ENCODE measurements at regions not wholly inside any gene's neighbourhood (a gene's known extent, or its start where the extent isn't known, plus 50 kb on each side); places are given as distances from the start of the nearest gene placed in this dataset.
"Not testable (repeated sequence)": the region's sequence is repeated elsewhere in the genome, so short reads cannot be mapped to it uniquely, and the experiment has no call there.

- H3K27ac ChIP-seq (ENCODE audit: low read length), result no peak overlapping the region
- H2AFZ ChIP-seq (ENCODE audit: low read length), result no peak overlapping the region
- no peaks in the 10 kb centered on the region for H3K9me3 ChIP-seq (ENCODE audit: low read length)
- intact Hi-C loops (cut with micrococcal nuclease), result no loop called here
- no peaks in the 10 kb centered on the region for H3K36me3 ChIP-seq (ENCODE audit: low read depth, low read length)
- no peaks in the 10 kb centered on the region for H3F3A ChIP-seq (ENCODE audit: low read length, unreplicated experiment)
- DNase-seq (no peak), ATAC-seq (no peak)
- no peak overlapping the region for H3K4me3 ChIP-seq (ENCODE audit: low read length)
- H3K4me2 ChIP-seq (ENCODE audit: low read length), result no peak overlapping the region
- H4K20me1 ChIP-seq (ENCODE audit: low read length), result no peaks in the 10 kb centered on the region
- H3K9me2 ChIP-seq (replicated peaks; ENCODE audit: low read length), result no peaks in the 10 kb centered on the region
- TF ChIP-seq EZH2 (IDR thresholded peaks at IDR 0.05; ENCODE audit: low read length, unreplicated experiment), result no peak
- TF ChIP-seq CTCF (conservative IDR thresholded peaks at IDR 0.05; ENCODE audit: low read depth, low read length), result no peak
- no peak for TF ChIP-seq EZH2phosphoT487 (IDR thresholded peaks at IDR 0.05; ENCODE audit: borderline replicate concordance, low read length)
- ChIA-PET POLR2A (ENCODE audit: unreplicated experiment) (no interaction called here), CTCF (no interaction called here)
- no TSS peak for BruUV-seq (replicated peaks)
- H3K4me1 ChIP-seq (ENCODE audit: insufficient read depth, low read length), result no peaks in the 10 kb centered on the region
- no peaks in the 10 kb centered on the region for H3K79me2 ChIP-seq (ENCODE audit: low read length)
- no peaks in the 10 kb centered on the region for H3K27me3 ChIP-seq (ENCODE audit: low read length)
- no peak overlapping the region for H3K9ac ChIP-seq (ENCODE audit: low read length)
Measured at GRCh38 chr2:117019357-117019756, 795.1 kb upstream of the DDX18 start.

GRCh38 chr2:117027646-117028045, 786.8 kb upstream of the DDX18 start:
- TF ChIP-seq CTCF (conservative IDR thresholded peaks at IDR 0.05; ENCODE audit: low read depth, low read length), result no peak
- TF ChIP-seq EZH2 (IDR thresholded peaks at IDR 0.05; ENCODE audit: low read length, unreplicated experiment), result no peak
- no peak for TF ChIP-seq EZH2phosphoT487 (IDR thresholded peaks at IDR 0.05; ENCODE audit: borderline replicate concordance, low read length)
- no peaks in the 10 kb centered on the region for H3K4me1 ChIP-seq (ENCODE audit: insufficient read depth, low read length)
- no peak overlapping the region for H3K4me2 ChIP-seq (ENCODE audit: low read length)
- no peaks in the 10 kb centered on the region for H4K20me1 ChIP-seq (ENCODE audit: low read length)
- H3K4me3 ChIP-seq (ENCODE audit: low read length), result no peak overlapping the region
- no peaks in the 10 kb centered on the region for H3K79me2 ChIP-seq (ENCODE audit: low read length)
- ATAC-seq (no peak), DNase-seq (no peak)
- H3K9me2 ChIP-seq (replicated peaks; ENCODE audit: low read length), result no peaks in the 10 kb centered on the region
- ChIA-PET POLR2A (ENCODE audit: unreplicated experiment) (no interaction called here), CTCF (no interaction called here)
- H2AFZ ChIP-seq (ENCODE audit: low read length), result no peak overlapping the region
- no peaks in the 10 kb centered on the region; the same call in 1 of the 2 replicates for H3K27me3 ChIP-seq (ENCODE audit: low read length)
- no peaks in the 10 kb centered on the region for H3K9me3 ChIP-seq (ENCODE audit: low read length)
- BruUV-seq (replicated peaks), result no TSS peak
- no peak overlapping the region for H3K9ac ChIP-seq (ENCODE audit: low read length)
- no peaks in the 10 kb centered on the region for H3K36me3 ChIP-seq (ENCODE audit: low read depth, low read length)
- no peak overlapping the region for H3K27ac ChIP-seq (ENCODE audit: low read length)
- H3F3A ChIP-seq (ENCODE audit: low read length, unreplicated experiment), result no peaks in the 10 kb centered on the region
- intact Hi-C loops (cut with micrococcal nuclease), result no loop called here

GRCh38 chr2:117028708-117029107, 785.8 kb upstream of the DDX18 start:
- DNase-seq; POLR2A ChIA-PET (ENCODE audit: unreplicated experiment); intact Hi-C loops (cut with micrococcal nuclease); H2AFZ ChIP-seq (ENCODE audit: low read length); H3K79me2 ChIP-seq (ENCODE audit: low read length); ATAC-seq; H3K9me2 ChIP-seq (replicated peaks; ENCODE audit: low read length); H3K36me3 ChIP-seq (ENCODE audit: low read depth, low read length); BruUV-seq (replicated peaks); H4K20me1 ChIP-seq (ENCODE audit: low read length); CTCF ChIA-PET; H3K27me3 ChIP-seq (ENCODE audit: low read length); H3K4me1 ChIP-seq (ENCODE audit: insufficient read depth, low read length); H3K4me2 ChIP-seq (ENCODE audit: low read length); H3K9me3 ChIP-seq (ENCODE audit: low read length); H3K4me3 ChIP-seq (ENCODE audit: low read length); H3K27ac ChIP-seq (ENCODE audit: low read length); H3F3A ChIP-seq (ENCODE audit: low read length, unreplicated experiment); H3K9ac ChIP-seq (ENCODE audit: low read length): not testable (repeated sequence)

Data from PC-3 (cell line).